DMS 273 treated with DMSO at 0.1 percent for 48 hours (cell line): ENCODE measurements at regions not wholly inside any gene's neighbourhood (a gene's known extent, or its start where the extent isn't known, plus 50 kb on each side); places are given as distances from the start of the nearest gene placed in this dataset.

ENCODE experiments used
- DNase-seq: peaks from one replicate; lab custom pipeline; 2025; lab: John Stamatoyannopoulos, UW

- no peak for DNase-seq
Measured at GRCh38 chr12:4134448-4135263, 138.9 kb upstream of the CCND2 start.

DNA sequence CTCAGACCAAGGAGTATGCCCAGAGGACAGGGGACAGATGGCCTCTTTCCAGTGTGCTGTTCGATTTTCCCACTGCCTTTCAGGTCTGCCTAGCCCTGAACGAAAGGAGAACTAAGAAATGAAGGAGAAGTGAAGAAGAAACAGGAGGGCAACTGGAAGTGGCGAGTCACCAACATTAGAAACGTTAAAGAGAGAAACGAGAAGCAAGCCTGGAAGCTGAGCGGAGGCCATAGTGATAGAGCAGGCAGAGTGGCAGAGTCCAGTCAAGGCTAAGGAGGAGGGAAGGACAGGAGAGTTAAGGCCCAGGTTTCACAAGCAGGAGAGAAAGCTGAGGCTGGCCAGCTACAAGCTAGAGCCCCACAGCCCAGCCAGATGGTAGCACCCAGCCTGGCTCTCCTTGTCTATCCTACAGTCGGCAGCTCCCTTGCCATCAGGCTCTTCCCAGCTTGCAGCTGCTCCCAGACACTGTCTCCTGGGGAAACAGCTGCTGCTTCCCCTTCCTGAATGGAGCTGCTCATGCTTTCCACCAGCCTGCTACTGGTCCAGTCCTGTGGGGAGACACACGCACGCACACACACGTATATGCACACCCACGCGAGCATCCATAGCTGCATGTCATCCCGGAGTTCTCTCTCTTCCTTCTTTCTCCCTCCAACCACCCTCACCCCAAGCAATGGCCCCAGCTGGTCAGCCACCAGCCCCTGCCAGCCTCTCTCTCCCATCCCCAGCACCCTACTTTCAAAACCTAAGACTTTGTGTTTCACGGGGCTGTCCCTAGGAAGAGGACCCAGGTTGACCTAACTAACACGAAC, 139.7 kb upstream of the CCND2 start:
- no peak for DNase-seq

DNA sequence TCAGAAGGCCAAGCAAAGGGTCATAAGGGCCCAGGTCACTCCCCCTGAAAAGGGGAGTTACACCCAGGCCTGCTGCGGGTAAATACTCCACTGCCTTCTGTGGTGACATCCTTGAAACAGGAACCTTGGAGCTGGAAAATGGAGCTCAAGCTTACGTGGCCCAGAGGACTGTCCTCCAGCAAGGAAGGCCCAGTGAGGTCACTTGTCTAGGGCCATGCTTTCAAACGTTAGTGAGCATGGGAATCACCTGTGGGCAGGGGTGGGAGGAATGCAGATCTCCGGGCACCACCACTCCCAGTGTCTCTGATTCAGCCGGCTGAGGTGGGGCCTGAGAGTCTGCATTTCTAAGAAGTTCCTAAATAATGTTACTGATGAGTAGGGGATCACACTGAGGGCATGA, 140.5 kb upstream of the CCND2 start:
- no peak for DNase-seq

GRCh38 chr12:4121506-4122020, 152.0 kb upstream of the CCND2 start:
- DNase-seq = no peak

- no peak for DNase-seq
Measured at GRCh38 chr12:4120316-4120917, 153.1 kb upstream of the CCND2 start.

DNA sequence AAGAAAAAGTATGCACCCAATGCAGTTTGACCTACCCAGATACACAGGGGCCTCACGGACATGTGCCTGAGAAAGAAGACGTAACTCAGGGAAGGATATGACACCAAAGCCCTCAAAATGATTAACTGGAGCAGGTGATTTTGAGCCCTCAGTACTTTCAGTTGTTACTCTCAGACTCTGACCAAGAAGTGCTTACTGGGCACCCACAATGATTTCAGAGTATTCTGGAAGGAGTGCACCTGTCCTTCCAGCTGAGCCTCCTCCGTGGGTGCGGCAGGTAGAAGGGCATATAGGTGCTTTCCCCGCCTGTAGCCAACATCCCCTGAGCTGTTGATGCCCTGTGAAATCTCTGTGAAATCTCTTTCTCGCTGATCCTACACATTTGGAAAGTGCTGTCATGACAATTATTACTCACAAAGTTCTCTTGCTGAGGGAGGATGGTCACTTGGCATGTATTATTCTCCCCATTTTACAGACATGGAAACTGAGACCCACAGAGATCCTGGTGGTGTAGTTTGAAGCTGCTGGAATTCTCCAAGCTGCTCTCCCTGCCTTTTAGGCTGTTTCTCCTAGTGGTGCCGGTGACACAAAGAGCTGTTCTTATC, 154.3 kb upstream of the CCND2 start:
- no peak for DNase-seq

- DNase-seq = no peak
Measured at GRCh38 chr12:4118601-4119156, 154.9 kb upstream of the CCND2 start.

- no peak for DNase-seq
Measured at GRCh38 chr12:4118017-4118510, 155.5 kb upstream of the CCND2 start.

GRCh38 chr12:4117386-4118016, 156.1 kb upstream of the CCND2 start:
- DNase-seq = no peak

GRCh38 chr12:4116251-4117111, 157.1 kb upstream of the CCND2 start:
- DNase-seq = no peak

- no peak for DNase-seq
Measured at GRCh38 chr12:4115570-4115969, 158.0 kb upstream of the CCND2 start.

DNA sequence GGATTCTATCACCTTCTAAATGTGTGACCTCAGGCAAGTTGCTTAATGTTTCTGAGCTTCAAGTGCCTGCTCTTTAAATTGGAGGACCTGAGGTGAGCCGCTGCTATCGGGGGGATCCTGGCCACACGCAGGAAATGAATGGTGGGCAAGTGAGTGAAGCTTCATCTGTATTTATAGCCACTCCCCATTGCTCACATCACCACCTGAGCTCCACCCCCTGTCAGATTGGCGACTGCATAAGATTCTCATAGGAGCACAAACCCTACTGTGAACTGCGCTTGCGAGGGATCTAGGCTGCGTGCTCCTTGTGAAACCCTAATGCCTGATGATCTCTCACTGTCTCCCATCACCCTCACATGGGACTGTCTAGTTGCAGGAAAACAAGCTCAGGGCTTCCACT, 158.6 kb upstream of the CCND2 start:
- DNase-seq = no peak

DNA sequence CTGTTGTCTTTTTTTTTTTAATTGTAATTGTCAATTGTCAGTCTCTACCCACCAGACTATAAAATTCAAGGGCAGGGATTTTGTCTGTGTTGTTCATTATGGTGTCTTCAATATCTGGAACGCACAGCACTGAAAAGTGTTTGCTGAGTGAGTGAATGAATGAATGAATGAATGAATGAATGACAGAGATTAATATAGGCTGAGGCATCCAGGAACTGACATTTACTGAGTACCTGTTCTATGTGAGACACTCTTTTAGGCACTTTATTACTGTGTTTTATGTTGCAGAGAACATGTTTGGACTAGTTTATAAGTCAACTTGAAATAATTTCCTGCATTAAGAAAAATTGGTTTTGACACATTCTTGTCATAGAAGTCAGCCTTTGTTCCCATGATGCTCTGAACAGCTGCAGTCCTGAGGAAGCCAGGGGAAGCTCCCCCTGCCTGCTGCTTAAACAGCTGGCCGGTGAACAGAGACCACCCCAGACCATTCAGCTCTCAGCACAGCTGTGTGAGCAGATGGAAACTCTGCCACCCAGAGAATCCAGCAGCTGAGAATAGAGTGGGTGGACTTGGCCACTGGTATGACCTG, 160.7 kb upstream of the CCND2 start:
- DNase-seq = no peak

GRCh38 chr12:4112290-4112689, 161.3 kb upstream of the CCND2 start:
- DNase-seq = no peak

DNA sequence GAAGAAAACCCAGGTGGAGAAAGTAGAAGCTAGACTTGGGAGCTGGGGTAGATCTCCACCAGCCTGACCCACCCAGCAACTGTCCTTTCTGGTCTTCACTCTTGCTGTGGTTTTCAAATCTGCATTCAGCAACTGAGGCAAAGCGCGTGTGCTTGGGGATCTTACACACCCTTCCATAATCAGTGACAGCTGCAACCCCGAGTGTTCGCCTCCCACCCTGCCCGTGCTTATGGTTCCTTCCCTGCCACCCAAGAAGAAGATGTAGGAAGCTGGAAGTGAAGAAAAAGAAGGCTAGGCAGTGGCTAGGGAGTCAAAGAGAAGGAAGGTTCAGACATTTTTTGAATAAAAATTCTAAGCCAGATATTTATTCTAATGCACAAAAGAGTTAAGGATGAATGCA, 162.6 kb upstream of the CCND2 start:
- no peak for DNase-seq

- DNase-seq = no peak
Measured at GRCh38 chr12:4109826-4110225, 163.7 kb upstream of the CCND2 start.

DNA sequence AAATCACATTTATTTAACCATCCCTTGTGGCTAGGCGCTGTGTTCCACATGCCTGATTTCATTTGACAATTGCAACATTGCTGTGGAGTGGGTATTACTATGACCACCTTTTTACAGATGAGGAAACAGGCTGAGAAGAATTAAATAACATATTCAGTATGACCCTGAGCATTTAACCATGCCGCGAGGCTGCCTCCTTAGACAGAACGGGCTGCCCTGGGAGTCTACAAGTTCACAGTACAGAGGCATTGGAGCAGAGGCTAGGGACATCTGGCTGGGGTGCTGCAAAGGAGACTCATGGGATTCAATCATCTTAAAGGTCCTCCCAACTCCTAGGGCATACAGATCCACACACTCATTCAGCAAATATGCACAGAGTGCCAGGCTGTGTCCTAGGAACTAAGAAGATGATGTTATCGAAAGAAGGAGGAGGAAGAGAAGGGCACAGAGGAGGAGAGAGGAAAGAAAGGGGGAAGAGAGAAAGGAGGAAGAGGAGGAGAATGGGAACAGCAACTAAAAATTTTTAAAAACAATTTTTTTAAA, 164.7 kb upstream of the CCND2 start:
- DNase-seq = no peak

GRCh38 chr12:4107911-4108697, 165.5 kb upstream of the CCND2 start:
- no peak for DNase-seq

- no peak for DNase-seq
Measured at GRCh38 chr12:4107436-4107878, 166.1 kb upstream of the CCND2 start.
